ENCODE measurements at regions not wholly inside any gene's neighbourhood (a gene's known extent, or its start where the extent isn't known, plus 50 kb on each side); places are given as distances from the start of the nearest gene placed in this dataset.

GRCh38 chr18:40653682-40654081 is 1301.4 kb upstream of the PIK3C3 start:
- H3K4me3 ChIP-seq (ENCODE audit: low read length), result no peak overlapping the region
- DNase-seq, result no peak
- no peak overlapping the region for H3K27ac ChIP-seq (ENCODE audit: low read length)
- H3K9ac ChIP-seq (ENCODE audit: low read length), result no peak overlapping the region
- no peaks in the 10 kb centered on the region for H3F3A ChIP-seq (ENCODE audit: low read length, unreplicated experiment)
- H3K9me3 ChIP-seq (ENCODE audit: low read length), result no peaks in the 10 kb centered on the region
- no peaks in the 10 kb centered on the region for H3K79me2 ChIP-seq (ENCODE audit: low read length)
- H3K4me1 ChIP-seq (ENCODE audit: insufficient read depth, low read length), result no peaks in the 10 kb centered on the region
- no peak for ATAC-seq
- ChIA-PET CTCF (no interaction called here), POLR2A (ENCODE audit: unreplicated experiment) (no interaction called here)
- no peaks in the 10 kb centered on the region for H3K27me3 ChIP-seq (ENCODE audit: low read length)
- TF ChIP-seq, protein P1, sequence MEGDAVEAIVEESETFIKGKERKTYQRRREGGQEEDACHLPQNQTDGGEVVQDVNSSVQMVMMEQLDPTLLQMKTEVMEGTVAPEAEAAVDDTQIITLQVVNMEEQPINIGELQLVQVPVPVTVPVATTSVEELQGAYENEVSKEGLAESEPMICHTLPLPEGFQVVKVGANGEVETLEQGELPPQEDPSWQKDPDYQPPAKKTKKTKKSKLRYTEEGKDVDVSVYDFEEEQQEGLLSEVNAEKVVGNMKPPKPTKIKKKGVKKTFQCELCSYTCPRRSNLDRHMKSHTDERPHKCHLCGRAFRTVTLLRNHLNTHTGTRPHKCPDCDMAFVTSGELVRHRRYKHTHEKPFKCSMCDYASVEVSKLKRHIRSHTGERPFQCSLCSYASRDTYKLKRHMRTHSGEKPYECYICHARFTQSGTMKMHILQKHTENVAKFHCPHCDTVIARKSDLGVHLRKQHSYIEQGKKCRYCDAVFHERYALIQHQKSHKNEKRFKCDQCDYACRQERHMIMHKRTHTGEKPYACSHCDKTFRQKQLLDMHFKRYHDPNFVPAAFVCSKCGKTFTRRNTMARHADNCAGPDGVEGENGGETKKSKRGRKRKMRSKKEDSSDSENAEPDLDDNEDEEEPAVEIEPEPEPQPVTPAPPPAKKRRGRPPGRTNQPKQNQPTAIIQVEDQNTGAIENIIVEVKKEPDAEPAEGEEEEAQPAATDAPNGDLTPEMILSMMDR (conservative IDR thresholded peaks at IDR 0.05; ENCODE audit: low read depth, low read length), result no peak
- TF ChIP-seq EZH2 (IDR thresholded peaks at IDR 0.05; ENCODE audit: low read length, unreplicated experiment), result no peak
- no peak for TF ChIP-seq EZH2phosphoT487 (IDR thresholded peaks at IDR 0.05; ENCODE audit: borderline replicate concordance, low read length)
- no peak overlapping the region for H2AFZ ChIP-seq (ENCODE audit: low read length)
- H4K20me1 ChIP-seq (ENCODE audit: low read length), result no peaks in the 10 kb centered on the region
- H3K36me3 ChIP-seq (ENCODE audit: low read depth, low read length), result no peaks in the 10 kb centered on the region
- H3K9me2 ChIP-seq (replicated peaks; ENCODE audit: low read length), result no peaks in the 10 kb centered on the region
- H3K4me2 ChIP-seq (ENCODE audit: low read length), result no peak overlapping the region
- intact Hi-C loops (cut with micrococcal nuclease), result no loop called here
- no TSS peak for BruUV-seq (replicated peaks)

GRCh38 chr18:40652321-40652720 is 1302.7 kb upstream of the PIK3C3 start:
- Histone ChIP-seq H4K20me1 (ENCODE audit: low read length) (no peaks in the 10 kb centered on the region), H2AFZ (ENCODE audit: low read length) (no peak overlapping the region)
- ATAC-seq, result no peak

DNA sequence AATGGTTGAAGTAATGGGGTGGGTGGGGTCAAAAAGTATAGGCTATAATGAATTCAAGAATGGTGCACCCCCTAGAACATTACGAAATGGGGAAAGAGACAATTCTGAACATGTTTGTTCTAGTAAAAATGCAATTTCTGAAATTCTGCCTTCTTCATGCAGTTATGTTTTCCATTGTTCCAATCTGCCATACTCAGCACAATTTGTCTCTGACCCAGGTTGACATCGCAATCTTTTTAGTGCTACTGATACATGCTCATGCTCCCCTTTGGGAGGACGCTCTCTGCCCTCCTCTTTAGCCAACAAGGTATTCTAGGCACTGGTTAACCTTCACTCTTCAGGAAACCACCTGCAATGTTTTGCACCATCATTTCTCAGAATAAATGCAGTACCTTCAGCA is 1303.9 kb upstream of the PIK3C3 start:
- ChIA-PET POLR2A (ENCODE audit: unreplicated experiment) (no interaction called here), CTCF (no interaction called here)
- Histone ChIP-seq H3K4me2 (ENCODE audit: low read length) (no peak overlapping the region), H3K4me3 (ENCODE audit: low read length) (no peak overlapping the region), H3K4me1 (ENCODE audit: insufficient read depth, low read length) (no peaks in the 10 kb centered on the region), H3K9me2 (replicated peaks; ENCODE audit: low read length) (no peaks in the 10 kb centered on the region), H2AFZ (ENCODE audit: low read length) (no peak overlapping the region), H3K9me3 (ENCODE audit: low read length) (no peaks in the 10 kb centered on the region), H3K36me3 (ENCODE audit: low read depth, low read length) (no peaks in the 10 kb centered on the region), H4K20me1 (ENCODE audit: low read length) (no peaks in the 10 kb centered on the region), H3F3A (ENCODE audit: low read length, unreplicated experiment) (no peaks in the 10 kb centered on the region), H3K79me2 (ENCODE audit: low read length) (no peaks in the 10 kb centered on the region), H3K27me3 (ENCODE audit: low read length) (no peaks in the 10 kb centered on the region), H3K27ac (ENCODE audit: low read length) (no peak overlapping the region), H3K9ac (ENCODE audit: low read length) (no peak overlapping the region)
- no peak for DNase-seq
- intact Hi-C loops (cut with micrococcal nuclease), result no loop called here
- BruUV-seq (replicated peaks), result no TSS peak
- no peak for TF ChIP-seq EZH2 (IDR thresholded peaks at IDR 0.05; ENCODE audit: low read length, unreplicated experiment)
- no peak for TF ChIP-seq EZH2phosphoT487 (IDR thresholded peaks at IDR 0.05; ENCODE audit: borderline replicate concordance, low read length)
- TF ChIP-seq, protein P1 (conservative IDR thresholded peaks at IDR 0.05; ENCODE audit: low read depth, low read length), result no peak
- no peak for ATAC-seq

More at GRCh38 chr18:40652321-40652720, 1302.7 kb upstream of the PIK3C3 start:
- Histone ChIP-seq H3K27ac (ENCODE audit: low read length) (no peak overlapping the region), H3K4me3 (ENCODE audit: low read length) (no peak overlapping the region), H3K79me2 (ENCODE audit: low read length) (no peaks in the 10 kb centered on the region), H3F3A (ENCODE audit: low read length, unreplicated experiment) (no peaks in the 10 kb centered on the region), H3K36me3 (ENCODE audit: low read depth, low read length) (no peaks in the 10 kb centered on the region), H3K9ac (ENCODE audit: low read length) (no peak overlapping the region), H3K4me2 (ENCODE audit: low read length) (no peak overlapping the region), H3K27me3 (ENCODE audit: low read length) (no peaks in the 10 kb centered on the region), H3K4me1 (ENCODE audit: insufficient read depth, low read length) (no peaks in the 10 kb centered on the region), H3K9me3 (ENCODE audit: low read length) (no peaks in the 10 kb centered on the region), H3K9me2 (replicated peaks; ENCODE audit: low read length) (no peaks in the 10 kb centered on the region)
- DNase-seq, result no peak
- ChIA-PET POLR2A (ENCODE audit: unreplicated experiment) (no interaction called here), CTCF (no interaction called here)
- intact Hi-C loops (cut with micrococcal nuclease), result no loop called here
- no TSS peak for BruUV-seq (replicated peaks)
- no peak for TF ChIP-seq EZH2 (IDR thresholded peaks at IDR 0.05; ENCODE audit: low read length, unreplicated experiment)
- no peak for TF ChIP-seq EZH2phosphoT487 (IDR thresholded peaks at IDR 0.05; ENCODE audit: borderline replicate concordance, low read length)
- TF ChIP-seq, protein P1 (conservative IDR thresholded peaks at IDR 0.05; ENCODE audit: low read depth, low read length), result no peak
